DMS79 (cell line): ENCODE measurements at regions not wholly inside any gene's neighbourhood (a gene's known extent, or its start where the extent isn't known, plus 50 kb on each side); places are given as distances from the start of the nearest gene placed in this dataset.

Experiments used
- DNase-seq: peaks from one replicate; lab custom pipeline; 2025; lab: John Stamatoyannopoulos, UW

- no peak for DNase-seq
Measured at GRCh38 chr15:53305101-53305500, 454.4 kb downstream of the WDR72 start.

- DNase-seq = no peak
Measured at GRCh38 chr15:53297828-53298227, 461.6 kb downstream of the WDR72 start.

- no peak for DNase-seq
Measured at GRCh38 chr15:53296603-53297002, 462.9 kb downstream of the WDR72 start.

- DNase-seq = no peak
Measured at GRCh38 chr15:53295574-53295973, 463.9 kb downstream of the WDR72 start.

GRCh38 chr15:53288542-53288941 lies 470.9 kb downstream of the WDR72 start:
- DNase-seq = no peak

- no peak for DNase-seq
Measured at GRCh38 chr15:53274630-53275029, 484.5 kb upstream of the ONECUT1 start.

GRCh38 chr15:53272116-53272515 lies 482.0 kb upstream of the ONECUT1 start:
- no peak for DNase-seq

GRCh38 chr15:53266176-53266575 lies 476.0 kb upstream of the ONECUT1 start:
- DNase-seq = no peak

- no peak for DNase-seq
Measured at GRCh38 chr15:53260647-53261046, 470.5 kb upstream of the ONECUT1 start.

GRCh38 chr15:53256457-53256856 lies 466.3 kb upstream of the ONECUT1 start:
- DNase-seq = no peak

GRCh38 chr15:53256043-53256442 lies 465.9 kb upstream of the ONECUT1 start:
- no peak for DNase-seq

GRCh38 chr15:53251996-53252395 lies 461.9 kb upstream of the ONECUT1 start:
- DNase-seq = no peak

GRCh38 chr15:53251523-53251922 lies 461.4 kb upstream of the ONECUT1 start:
- no peak for DNase-seq

GRCh38 chr15:53247041-53247708 lies 457.0 kb upstream of the ONECUT1 start:
- no peak for DNase-seq

- DNase-seq = no peak
Measured at GRCh38 chr15:53246404-53246803, 456.3 kb upstream of the ONECUT1 start.

- DNase-seq = no peak
Measured at GRCh38 chr15:53233801-53234200, 443.7 kb upstream of the ONECUT1 start.

GRCh38 chr15:53230473-53230872 lies 440.3 kb upstream of the ONECUT1 start:
- DNase-seq = no peak

- no peak for DNase-seq
Measured at GRCh38 chr15:53226559-53226958, 436.4 kb upstream of the ONECUT1 start.

GRCh38 chr15:53225781-53226180 lies 435.6 kb upstream of the ONECUT1 start:
- no peak for DNase-seq

GRCh38 chr15:53224371-53224770 lies 434.2 kb upstream of the ONECUT1 start:
- DNase-seq = no peak

- DNase-seq = no peak
Measured at GRCh38 chr15:53223815-53224214, 433.7 kb upstream of the ONECUT1 start.

- DNase-seq = no peak
Measured at GRCh38 chr15:53218666-53219580, 428.8 kb upstream of the ONECUT1 start.

GRCh38 chr15:53216036-53216435 lies 425.9 kb upstream of the ONECUT1 start:
- DNase-seq = no peak
